ENCODE measurements at regions not wholly inside any gene's neighbourhood (a gene's known extent, or its start where the extent isn't known, plus 50 kb on each side); places are given as distances from the start of the nearest gene placed in this dataset.

GRCh38 chr11:134609361-134610115, 197.5 kb upstream of the B3GAT1 start:
- TF ChIP-seq, protein P1, sequence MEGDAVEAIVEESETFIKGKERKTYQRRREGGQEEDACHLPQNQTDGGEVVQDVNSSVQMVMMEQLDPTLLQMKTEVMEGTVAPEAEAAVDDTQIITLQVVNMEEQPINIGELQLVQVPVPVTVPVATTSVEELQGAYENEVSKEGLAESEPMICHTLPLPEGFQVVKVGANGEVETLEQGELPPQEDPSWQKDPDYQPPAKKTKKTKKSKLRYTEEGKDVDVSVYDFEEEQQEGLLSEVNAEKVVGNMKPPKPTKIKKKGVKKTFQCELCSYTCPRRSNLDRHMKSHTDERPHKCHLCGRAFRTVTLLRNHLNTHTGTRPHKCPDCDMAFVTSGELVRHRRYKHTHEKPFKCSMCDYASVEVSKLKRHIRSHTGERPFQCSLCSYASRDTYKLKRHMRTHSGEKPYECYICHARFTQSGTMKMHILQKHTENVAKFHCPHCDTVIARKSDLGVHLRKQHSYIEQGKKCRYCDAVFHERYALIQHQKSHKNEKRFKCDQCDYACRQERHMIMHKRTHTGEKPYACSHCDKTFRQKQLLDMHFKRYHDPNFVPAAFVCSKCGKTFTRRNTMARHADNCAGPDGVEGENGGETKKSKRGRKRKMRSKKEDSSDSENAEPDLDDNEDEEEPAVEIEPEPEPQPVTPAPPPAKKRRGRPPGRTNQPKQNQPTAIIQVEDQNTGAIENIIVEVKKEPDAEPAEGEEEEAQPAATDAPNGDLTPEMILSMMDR (IDR thresholded peaks at IDR 0.05), result no peak
- TF ChIP-seq, protein P2, sequence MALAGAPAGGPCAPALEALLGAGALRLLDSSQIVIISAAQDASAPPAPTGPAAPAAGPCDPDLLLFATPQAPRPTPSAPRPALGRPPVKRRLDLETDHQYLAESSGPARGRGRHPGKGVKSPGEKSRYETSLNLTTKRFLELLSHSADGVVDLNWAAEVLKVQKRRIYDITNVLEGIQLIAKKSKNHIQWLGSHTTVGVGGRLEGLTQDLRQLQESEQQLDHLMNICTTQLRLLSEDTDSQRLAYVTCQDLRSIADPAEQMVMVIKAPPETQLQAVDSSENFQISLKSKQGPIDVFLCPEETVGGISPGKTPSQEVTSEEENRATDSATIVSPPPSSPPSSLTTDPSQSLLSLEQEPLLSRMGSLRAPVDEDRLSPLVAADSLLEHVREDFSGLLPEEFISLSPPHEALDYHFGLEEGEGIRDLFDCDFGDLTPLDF (CRISPR knock-in tag; IDR thresholded peaks at IDR 0.05), result no peak
- TF ChIP-seq ATF1 (CRISPR knock-in tag; IDR thresholded peaks at IDR 0.05) (no peak), RORB (CRISPR knock-in tag; IDR thresholded peaks at IDR 0.05) (no peak)

Measured in WTC11 (cell line).